ENCODE measurements at regions not wholly inside any gene's neighbourhood (a gene's known extent, or its start where the extent isn't known, plus 50 kb on each side); places are given as distances from the start of the nearest gene placed in this dataset.

- no peak for DNase-seq (ENCODE audit: low read depth)
These were observed 393.9 kb downstream of the PAX1 start for GRCh38 chr20:22099348-22099747.

DNA sequence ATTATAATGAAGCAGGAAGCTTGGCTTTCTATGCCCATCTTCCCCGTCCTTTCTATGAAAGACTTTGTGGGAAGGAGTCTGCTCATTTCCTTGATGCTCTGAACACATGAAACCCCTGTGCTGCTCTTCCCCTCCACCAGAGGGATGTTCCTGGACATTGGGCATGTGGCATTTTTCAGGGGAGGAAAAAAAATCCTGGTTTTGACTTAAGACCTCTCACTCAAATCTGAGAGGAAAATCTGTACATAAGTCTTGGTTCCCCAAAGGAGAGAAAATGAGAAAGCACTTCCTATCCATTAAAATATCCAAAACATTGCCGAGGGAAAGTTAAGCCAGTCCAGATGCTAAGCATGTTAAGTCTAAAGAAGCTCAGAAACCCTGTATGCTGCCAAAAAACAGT lies 393.0 kb downstream of the PAX1 start:
- H3K4me3 ChIP-seq (ENCODE audit: low read depth, low read length), result no peak overlapping the region
- TF ChIP-seq CTCF (IDR thresholded peaks at IDR 0.05; ENCODE audit: control insufficient read depth, extremely low read depth, insufficient read depth), result no peak
- DNase-seq (ENCODE audit: low read depth), result no peak

More at GRCh38 chr20:22099348-22099747, 393.9 kb downstream of the PAX1 start:
- H3K4me3 ChIP-seq (ENCODE audit: low read depth, low read length), result no peak overlapping the region
- TF ChIP-seq CTCF (IDR thresholded peaks at IDR 0.05; ENCODE audit: control insufficient read depth, extremely low read depth, insufficient read depth), result no peak

DNA sequence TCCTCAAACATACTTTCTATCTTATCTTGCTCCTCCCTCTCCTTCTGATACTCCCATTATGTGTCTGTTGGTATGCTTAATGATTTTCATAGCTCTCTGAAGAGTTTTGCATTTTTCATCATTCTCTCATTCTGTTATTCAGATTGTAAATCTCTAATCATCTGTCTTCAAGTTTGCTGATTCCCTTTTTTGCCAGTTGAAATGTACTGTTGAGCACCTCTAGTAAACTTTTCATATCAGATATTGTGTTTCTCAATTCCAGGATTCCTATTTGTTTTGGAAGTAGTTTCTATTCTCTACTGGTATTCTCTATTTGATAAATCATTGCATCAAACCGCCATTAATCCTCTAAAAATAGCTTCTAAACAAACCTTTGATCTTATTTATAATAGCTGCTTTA lies 387.7 kb downstream of the PAX1 start:
- no peak for DNase-seq (ENCODE audit: low read depth)
- TF ChIP-seq CTCF (IDR thresholded peaks at IDR 0.05; ENCODE audit: control insufficient read depth, extremely low read depth, insufficient read depth), result no peak
- H3K4me3 ChIP-seq (ENCODE audit: low read depth, low read length), result no peak overlapping the region

DNA sequence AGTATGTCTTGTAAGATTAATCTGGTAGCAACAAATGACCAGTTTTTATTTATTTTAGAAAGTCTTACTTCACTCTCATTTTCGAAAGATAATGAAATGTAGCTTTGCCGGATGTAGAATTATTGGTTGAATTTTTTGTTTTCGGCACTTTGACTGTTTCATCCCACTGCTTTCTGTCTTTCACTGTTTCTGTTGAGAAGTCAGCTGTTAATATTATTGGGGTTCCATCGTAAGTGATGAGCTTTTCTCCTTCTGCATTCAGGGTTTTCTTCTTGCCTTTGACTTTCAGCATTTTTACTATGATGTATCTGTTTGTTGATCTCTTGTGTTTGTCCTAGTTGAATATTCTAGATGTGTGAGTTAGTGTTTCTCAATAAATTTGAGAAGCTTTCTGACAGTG lies 383.4 kb downstream of the PAX1 start:
- TF ChIP-seq CTCF (IDR thresholded peaks at IDR 0.05; ENCODE audit: control insufficient read depth, extremely low read depth, insufficient read depth), result no peak
- H3K4me3 ChIP-seq (ENCODE audit: low read depth, low read length), result no peak overlapping the region
- DNase-seq (ENCODE audit: low read depth), result no peak

- H3K4me3 ChIP-seq (ENCODE audit: low read depth, low read length), result no peak overlapping the region
- no peak for DNase-seq (ENCODE audit: low read depth)
- TF ChIP-seq CTCF (IDR thresholded peaks at IDR 0.05; ENCODE audit: control insufficient read depth, extremely low read depth, insufficient read depth), result no peak
These were observed 375.5 kb downstream of the PAX1 start for GRCh38 chr20:22080985-22081384.

DNA sequence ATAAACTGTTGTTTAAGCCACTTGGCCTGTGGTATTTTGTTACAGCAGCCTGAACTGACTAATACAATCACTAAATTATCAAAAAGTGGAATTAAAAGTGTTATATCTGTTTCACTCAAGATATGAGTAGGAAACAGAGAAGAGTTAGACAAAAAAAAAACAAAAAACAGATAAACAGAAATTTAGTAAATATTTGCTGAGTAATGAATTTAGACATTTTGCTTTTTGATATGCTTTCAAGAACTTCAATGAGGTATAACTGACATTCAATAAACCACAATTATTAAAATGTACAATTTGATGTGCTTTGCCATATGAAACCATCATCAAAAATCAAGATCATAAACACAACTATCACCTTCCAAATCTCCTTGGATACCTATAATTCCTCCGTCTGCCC lies 369.2 kb downstream of the PAX1 start:
- DNase-seq (ENCODE audit: low read depth), result no peak
- H3K4me3 ChIP-seq (ENCODE audit: low read depth, low read length), result no peak overlapping the region
- TF ChIP-seq CTCF (IDR thresholded peaks at IDR 0.05; ENCODE audit: control insufficient read depth, extremely low read depth, insufficient read depth), result no peak

- no peak for TF ChIP-seq CTCF (IDR thresholded peaks at IDR 0.05; ENCODE audit: control insufficient read depth, extremely low read depth, insufficient read depth)
- H3K4me3 ChIP-seq (ENCODE audit: low read depth, low read length), result no peak overlapping the region
- DNase-seq (ENCODE audit: low read depth), result no peak
These were observed 366.4 kb downstream of the PAX1 start for GRCh38 chr20:22071841-22072240.
